Astrocyte of the spinal cord (primary cell): ENCODE measurements at regions not wholly inside any gene's neighbourhood (a gene's known extent, or its start where the extent isn't known, plus 50 kb on each side); places are given as distances from the start of the nearest gene placed in this dataset.

Experiments used
- DNase-seq: peaks from one replicate; pipeline ENCODE4 v3.0.0; 2011; ENCODE audit warnings: low read depth, low spot score
- H3K4me3 ChIP-seq: 2 replicates; pipeline ENCODE4 v1.5.1; 2011; ENCODE audit warnings: low read depth, mild to moderate bottlenecking, low read length, moderate library complexity
- in situ Hi-C: cut with HindIII; loops from 2 replicates; pipeline ENCODE4 v1.10.0; 2017; ENCODE audit warnings: low sequenced_read_pairs
- TF ChIP-seq, protein P1 (sequence below): IDR thresholded peaks from 2 replicates; pipeline ENCODE4 v1.5.1; 2012; ENCODE audit warnings: low read depth, mild to moderate bottlenecking, low read length, inconsistent platforms

DNA sequence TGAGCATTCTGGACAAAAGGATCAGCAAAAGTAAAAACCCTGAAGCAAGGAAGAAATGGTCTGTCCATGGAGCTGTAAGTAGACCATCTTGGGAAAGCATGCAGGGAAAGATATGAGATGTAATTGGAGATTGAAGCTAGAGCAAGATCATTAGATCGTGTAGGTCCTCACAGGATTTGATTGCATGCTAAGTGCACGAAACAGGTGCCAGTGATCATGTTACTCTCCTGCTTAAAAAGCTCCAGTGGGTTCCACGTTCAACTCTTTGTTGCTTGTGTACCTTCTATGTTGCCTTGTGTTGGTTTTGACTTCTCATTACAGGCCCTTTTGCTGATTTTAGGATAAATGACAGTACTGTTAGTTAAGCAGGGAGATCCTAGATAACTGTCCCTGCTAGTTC is 442.0 kb downstream of the DMRT2 start:
- TF ChIP-seq, protein P1, sequence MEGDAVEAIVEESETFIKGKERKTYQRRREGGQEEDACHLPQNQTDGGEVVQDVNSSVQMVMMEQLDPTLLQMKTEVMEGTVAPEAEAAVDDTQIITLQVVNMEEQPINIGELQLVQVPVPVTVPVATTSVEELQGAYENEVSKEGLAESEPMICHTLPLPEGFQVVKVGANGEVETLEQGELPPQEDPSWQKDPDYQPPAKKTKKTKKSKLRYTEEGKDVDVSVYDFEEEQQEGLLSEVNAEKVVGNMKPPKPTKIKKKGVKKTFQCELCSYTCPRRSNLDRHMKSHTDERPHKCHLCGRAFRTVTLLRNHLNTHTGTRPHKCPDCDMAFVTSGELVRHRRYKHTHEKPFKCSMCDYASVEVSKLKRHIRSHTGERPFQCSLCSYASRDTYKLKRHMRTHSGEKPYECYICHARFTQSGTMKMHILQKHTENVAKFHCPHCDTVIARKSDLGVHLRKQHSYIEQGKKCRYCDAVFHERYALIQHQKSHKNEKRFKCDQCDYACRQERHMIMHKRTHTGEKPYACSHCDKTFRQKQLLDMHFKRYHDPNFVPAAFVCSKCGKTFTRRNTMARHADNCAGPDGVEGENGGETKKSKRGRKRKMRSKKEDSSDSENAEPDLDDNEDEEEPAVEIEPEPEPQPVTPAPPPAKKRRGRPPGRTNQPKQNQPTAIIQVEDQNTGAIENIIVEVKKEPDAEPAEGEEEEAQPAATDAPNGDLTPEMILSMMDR, result no peak
- H3K4me3 ChIP-seq, result no peak overlapping the region
- in situ Hi-C loops, result no loop called here
- no peak for DNase-seq

DNA sequence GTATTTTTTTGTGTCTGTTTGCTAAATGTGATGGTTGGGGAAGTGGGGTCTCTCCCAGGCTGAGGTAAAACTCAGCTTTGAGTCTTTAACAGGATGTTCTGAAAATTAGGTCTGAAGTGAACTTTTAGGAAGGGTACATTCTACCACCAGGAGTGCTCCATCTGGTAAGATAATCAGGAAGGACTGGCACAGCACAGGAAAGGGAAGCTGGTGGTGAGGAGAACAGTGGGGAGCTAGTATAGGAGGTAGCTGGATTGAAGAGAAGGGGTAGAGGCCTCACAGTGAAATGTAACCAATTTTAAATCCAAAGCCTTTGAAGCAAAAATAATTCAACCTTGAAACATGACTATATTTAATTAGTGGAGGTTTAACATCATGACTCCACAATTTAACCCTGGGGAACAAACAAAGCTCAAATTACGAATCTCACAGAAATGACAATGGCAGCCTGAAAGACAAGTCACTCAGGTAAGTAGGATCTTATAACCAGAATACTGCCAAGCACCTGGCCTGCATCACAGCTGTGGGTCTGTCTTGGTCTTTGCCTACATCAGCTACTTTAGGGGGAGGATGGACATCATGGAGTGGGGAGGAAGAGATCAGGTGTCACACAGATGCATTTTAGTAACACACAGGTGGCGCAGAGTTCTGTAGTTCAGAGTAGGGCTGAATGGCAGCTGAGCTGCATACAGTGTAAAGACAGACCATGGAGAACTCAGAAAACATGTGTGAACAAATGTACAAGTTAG is 445.3 kb downstream of the DMRT2 start:
- DNase-seq, result no peak
- in situ Hi-C loops, result no loop called here
- no peak overlapping the region for H3K4me3 ChIP-seq
- TF ChIP-seq, protein P1, result no peak

DNA sequence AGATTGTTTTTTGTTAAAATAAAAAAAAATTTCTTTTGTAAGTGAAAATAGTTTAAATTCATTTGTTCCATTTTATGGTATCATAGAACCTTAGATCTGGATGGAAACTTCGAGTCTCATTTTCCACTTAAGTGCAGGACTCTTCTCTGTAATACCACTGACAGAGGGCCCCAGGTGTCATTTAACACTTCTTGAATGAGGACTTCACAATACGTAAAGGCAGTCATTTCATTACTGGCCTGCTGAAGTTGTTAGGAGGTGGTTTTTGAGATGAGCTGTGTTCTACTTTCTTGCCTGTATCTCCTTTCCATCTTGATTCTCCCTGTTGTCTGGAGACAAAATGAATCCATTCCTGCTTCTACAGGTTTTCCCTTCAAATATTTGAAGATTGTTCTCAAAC is 455.3 kb downstream of the DMRT2 start:
- no peak overlapping the region for H3K4me3 ChIP-seq
- in situ Hi-C loops, result no loop called here
- TF ChIP-seq, protein P1, result no peak
- DNase-seq, result no peak

DNA sequence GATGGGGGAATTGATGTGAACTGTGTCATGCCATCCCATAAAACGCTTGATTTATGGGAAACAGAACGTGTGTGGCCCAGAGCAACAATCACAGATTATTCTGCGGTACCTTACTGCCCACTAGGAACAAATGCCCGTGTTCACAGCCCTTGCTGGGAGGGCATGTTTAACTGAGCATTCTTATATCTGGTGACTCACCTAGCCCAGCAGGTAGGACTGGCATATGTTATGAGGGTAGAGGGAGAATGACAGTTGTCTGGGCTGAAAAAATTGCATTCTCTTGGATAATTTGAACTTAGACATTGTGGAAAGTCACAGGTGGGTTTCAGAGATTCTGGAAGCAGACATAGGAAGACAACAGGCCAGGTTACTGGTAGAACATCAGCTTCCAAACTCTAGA is 460.6 kb downstream of the DMRT2 start:
- in situ Hi-C loops, result no loop called here
- no peak overlapping the region for H3K4me3 ChIP-seq
- no peak for DNase-seq
- TF ChIP-seq, protein P1, result no peak

DNA sequence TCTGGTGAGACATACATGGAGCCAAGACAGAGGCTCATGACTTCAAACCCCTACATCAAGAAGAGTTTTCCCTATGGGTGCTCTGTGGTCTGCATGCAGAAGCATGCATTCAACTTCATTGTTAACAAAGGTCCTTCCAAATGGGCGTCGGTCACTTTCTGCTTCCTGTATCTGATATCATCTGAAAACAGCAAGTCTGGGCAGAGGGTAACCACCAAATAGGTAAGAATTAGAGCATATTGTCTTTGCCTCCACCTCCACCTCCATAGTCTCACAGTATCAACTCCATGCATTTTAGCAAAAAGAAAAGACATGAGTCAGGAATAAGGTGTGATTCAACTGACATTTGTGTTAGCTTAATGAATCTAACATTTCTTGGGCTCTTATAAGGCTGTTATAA is 462.9 kb downstream of the DMRT2 start:
- no peak overlapping the region for H3K4me3 ChIP-seq
- TF ChIP-seq, protein P1, result no peak
- DNase-seq, result no peak
- in situ Hi-C loops, result no loop called here

DNA sequence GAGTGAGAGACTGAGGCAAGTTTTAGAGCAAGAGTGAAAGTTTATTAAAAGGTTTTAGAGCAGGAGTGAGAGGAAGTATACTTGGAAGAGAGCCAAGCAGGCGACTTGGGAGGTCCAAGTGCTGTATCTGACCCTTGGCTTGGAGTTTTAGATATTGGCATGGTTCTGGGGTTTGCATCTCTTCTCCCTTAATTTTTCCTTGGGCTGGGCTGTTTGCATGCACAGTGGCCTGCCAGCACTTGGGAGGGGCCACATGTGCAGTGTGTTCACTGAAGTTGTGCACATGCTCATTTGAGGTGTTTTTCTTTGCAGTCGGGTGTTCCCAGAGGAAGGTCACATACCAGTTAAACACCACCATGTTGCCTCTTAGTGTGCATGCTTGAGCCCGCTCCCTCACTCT is 464.1 kb downstream of the DMRT2 start:
- H3K4me3 ChIP-seq, result no peak overlapping the region
- TF ChIP-seq, protein P1, result no peak
- in situ Hi-C loops, result no loop called here
- no peak for DNase-seq
